Neuronal stem cell (in vitro differentiated cells): ENCODE measurements at regions not wholly inside any gene's neighbourhood (a gene's known extent, or its start where the extent isn't known, plus 50 kb on each side); places are given as distances from the start of the nearest gene placed in this dataset.

ENCODE experiments used
- DNase-seq: peaks from one replicate; pipeline ENCODE4 v3.0.0-alpha.2; 2013; ENCODE audit warnings: low spot score
- H2AFZ ChIP-seq: one replicate; pipeline ENCODE4 v1.6.1; 2013; ENCODE audit warnings: mild to moderate bottlenecking, low read length, inconsistent platforms
- H2AK5ac ChIP-seq: 2 replicates; pipeline ENCODE4 v1.6.1; 2013; ENCODE audit warnings: low read depth, mild to moderate bottlenecking, inconsistent platforms, low read length, moderate library complexity, mixed read lengths
- H2BK120ac ChIP-seq: 2 replicates; pipeline ENCODE4 v1.6.1; 2013; ENCODE audit warnings: low read depth, mild to moderate bottlenecking, inconsistent platforms, low read length, moderate library complexity, mixed read lengths
- H2BK12ac ChIP-seq: one replicate; pipeline ENCODE4 v1.6.1; 2013; ENCODE audit warnings: low read length, inconsistent platforms
- H2BK15ac ChIP-seq: 2 replicates; pipeline ENCODE4 v1.6.1; 2013; ENCODE audit warnings: mild to moderate bottlenecking, low read length, inconsistent platforms, mixed read lengths
- H2BK5ac ChIP-seq: one replicate; pipeline ENCODE4 v1.6.1; 2013; ENCODE audit warnings: inconsistent platforms, mild to moderate bottlenecking, low read length, moderate library complexity
- H3K14ac ChIP-seq: one replicate; pipeline ENCODE4 v1.6.1; 2013; ENCODE audit warnings: low read length, inconsistent platforms
- H3K18ac ChIP-seq: 2 replicates; pipeline ENCODE4 v1.6.1; 2013; ENCODE audit warnings: low read length, inconsistent platforms
- H3K23ac ChIP-seq: 2 replicates; pipeline ENCODE4 v1.6.1; 2013; ENCODE audit warnings: low read depth, mild to moderate bottlenecking, mixed read lengths, low read length, inconsistent platforms; ENCODE audit not compliant: poor library complexity
- H3K27ac ChIP-seq: replicated peaks from 3 replicates; pipeline ENCODE4 v1.5.1; 2013; ENCODE audit warnings: low read length, inconsistent platforms
- H3K27me3 ChIP-seq, 3 experiments: 2 replicates each; pipeline ENCODE4 v1.6.1; 2013; ENCODE audit warnings: low read length in 3 of 3, mild to moderate bottlenecking in 2 of 3, inconsistent platforms in 1 of 3, low read depth in 1 of 3, mixed read lengths in 1 of 3, moderate library complexity in 1 of 3; ENCODE audit not compliant: control insufficient read depth in 3 of 3, insufficient read depth in 3 of 3
- H3K36me3 ChIP-seq, 2 donors: replicated peaks in 1 of 2; 2 replicates each; pipeline ENCODE4 v1.6.1; 2013; ENCODE audit warnings: low read length in 2 of 2; ENCODE audit not compliant: control insufficient read depth in 2 of 2, insufficient read depth in 2 of 2
- H3K4ac ChIP-seq: 2 replicates; pipeline ENCODE4 v1.6.1; 2013; ENCODE audit warnings: inconsistent platforms, mild to moderate bottlenecking, low read length, moderate library complexity
- H3K4me1 ChIP-seq, 2 donors: 1 replicate in 1 of 2; 2 replicates in 1 of 2; pipeline ENCODE4 v1.6.1; 2013; ENCODE audit warnings: low read length in 2 of 2, low read depth in 1 of 2; ENCODE audit not compliant: control insufficient read depth in 2 of 2, insufficient read depth in 1 of 2
- H3K4me2 ChIP-seq: one replicate; pipeline ENCODE4 v1.6.1; 2013; ENCODE audit warnings: mild to moderate bottlenecking, low read length, inconsistent platforms; ENCODE audit not compliant: insufficient read depth, poor library complexity, severe bottlenecking
- H3K4me3 ChIP-seq, 2 donors: 2 replicates each; pipeline ENCODE4 v1.5.1; 2013; ENCODE audit warnings: low read length in 2 of 2, mild to moderate bottlenecking in 2 of 2, inconsistent platforms in 1 of 2, moderate library complexity in 1 of 2
- H3K79me1 ChIP-seq: one replicate; pipeline ENCODE4 v1.6.1; 2013; ENCODE audit warnings: low read depth, mild to moderate bottlenecking, inconsistent platforms, low read length, moderate library complexity
- H3K9ac ChIP-seq: one replicate; pipeline ENCODE4 v1.6.1; 2013; ENCODE audit warnings: mild to moderate bottlenecking, low read depth, low read length, inconsistent platforms; ENCODE audit not compliant: poor library complexity
- H3K9me3 ChIP-seq, 2 donors: replicated peaks in 1 of 2; 2 replicates each; pipeline versions ENCODE3 to v1.6.1; 2013; ENCODE audit warnings: low read length in 2 of 2, mild to moderate bottlenecking in 2 of 2, inconsistent platforms in 1 of 2, low read depth in 1 of 2, mixed read lengths in 1 of 2, moderate library complexity in 1 of 2; ENCODE audit not compliant: control insufficient read depth in 2 of 2, insufficient read depth in 1 of 2
- H4K8ac ChIP-seq: one replicate; pipeline ENCODE4 v1.6.1; 2013; ENCODE audit warnings: low read depth, mild to moderate bottlenecking, inconsistent platforms, low read length, moderate library complexity
- H4K91ac ChIP-seq: one replicate; pipeline ENCODE4 v1.6.1; 2013; ENCODE audit warnings: low read length, low read depth, mild to moderate bottlenecking, inconsistent platforms; ENCODE audit not compliant: poor library complexity
- WGBS, 2 donors: extraction: QIAGEN DNeasy Blood & Tissue Kit; methylation state at CpG; one replicate each; pipeline ENCODE4 v1.1.7; 2013; ENCODE audit warnings: missing lambda C conversion rate in 2 of 2, mixed read lengths in 1 of 2; ENCODE audit not compliant: insufficient read length in 2 of 2, insufficient replicate concordance in 1 of 2; ENCODE audit errors: extremely low coverage in 2 of 2; 5-methylcytosine and 5-hydroxymethylcytosine counted together

DNA sequence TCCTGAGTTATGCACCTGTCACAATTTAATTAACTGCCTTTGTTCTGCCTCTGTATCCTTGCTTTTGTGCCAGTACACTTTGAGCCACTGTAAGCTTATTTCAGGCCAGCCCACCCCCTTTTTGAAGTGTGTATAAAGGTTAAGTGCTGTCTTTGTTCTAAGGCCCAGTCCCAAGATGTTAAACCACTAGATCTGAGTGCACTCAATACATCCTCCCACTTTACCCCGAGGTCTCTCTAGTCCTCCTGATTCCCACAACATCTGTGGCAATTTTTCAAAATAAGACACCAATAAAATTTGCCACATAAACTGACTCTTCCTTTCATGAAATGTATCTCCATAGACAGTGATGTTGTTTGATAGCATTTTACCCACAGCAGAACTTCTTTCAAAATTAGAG is 124.1 kb upstream of the SPIN4 start:
- Histone ChIP-seq H2BK12ac (no peak overlapping the region), H3K36me3 (no peaks in the 10 kb centered on the region), H3K9ac (no peak overlapping the region), H2AFZ (no peak overlapping the region), H3K23ac (no peak overlapping the region), H4K91ac (no peak overlapping the region), H2AK5ac (no peak overlapping the region), H3K4me2 (no peak overlapping the region), H2BK15ac (no peak overlapping the region), H4K8ac (no peak overlapping the region), H2BK120ac (no peak overlapping the region), H3K4me3 (no peak overlapping the region), H3K27me3 (no peaks in the 10 kb centered on the region), H3K14ac (no peak overlapping the region), H3K4ac (no peak overlapping the region), H3K27ac (no peak overlapping the region), H3K9me3 (peaks cover 2 to 23% of the 10 kb centered on the region in 2 donors), H3K4me1 (no peaks in the 10 kb centered on the region), H3K79me1 (no peaks in the 10 kb centered on the region), H2BK5ac (no peak overlapping the region), H3K18ac (no peak overlapping the region)
- DNase-seq: no peak
- no CpG with 5 or more reads among the region's 1 CpG for WGBS, 2 donors

DNA sequence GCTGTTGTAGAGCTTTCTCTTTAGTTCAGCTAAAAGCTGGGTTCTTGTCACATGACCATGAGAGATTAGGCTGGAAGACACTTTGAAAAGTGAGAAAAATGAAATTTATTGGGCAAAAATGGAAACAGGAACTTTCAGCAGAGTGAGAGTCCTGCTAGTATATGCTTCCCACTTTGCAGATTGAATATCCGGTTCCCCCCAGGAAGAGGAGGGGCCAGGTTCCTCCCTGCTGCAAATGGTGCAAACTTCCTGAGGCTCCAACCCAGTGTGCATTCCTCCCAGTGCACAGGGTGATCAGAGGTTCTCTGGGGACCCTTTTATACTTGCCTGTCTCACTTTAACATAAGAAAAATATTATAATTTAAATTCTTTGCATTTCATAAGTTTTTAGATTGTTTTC is 119.9 kb upstream of the SPIN4 start:
- Histone ChIP-seq H2BK120ac (no peak overlapping the region), H3K36me3 (no peaks in the 10 kb centered on the region), H2AFZ (no peak overlapping the region), H3K27ac (no peak overlapping the region), H3K9ac (no peak overlapping the region), H2BK15ac (no peak overlapping the region), H2BK5ac (no peak overlapping the region), H3K4me2 (no peak overlapping the region), H3K18ac (no peak overlapping the region), H4K8ac (no peak overlapping the region), H2BK12ac (no peak overlapping the region), H4K91ac (no peak overlapping the region), H3K14ac (no peak overlapping the region), H2AK5ac (no peak overlapping the region), H3K27me3 (no peaks in the 10 kb centered on the region), H3K4me1 (no peaks in the 10 kb centered on the region), H3K23ac (no peak overlapping the region), H3K4me3 (no peak overlapping the region), H3K79me1 (no peaks in the 10 kb centered on the region), H3K4ac (no peak overlapping the region), H3K9me3 (peaks cover 2 to 22% of the 10 kb centered on the region in 2 donors)
- DNase-seq: no peak
- no CpG with 5 or more reads among the region's 1 CpG for WGBS, 2 donors

DNA sequence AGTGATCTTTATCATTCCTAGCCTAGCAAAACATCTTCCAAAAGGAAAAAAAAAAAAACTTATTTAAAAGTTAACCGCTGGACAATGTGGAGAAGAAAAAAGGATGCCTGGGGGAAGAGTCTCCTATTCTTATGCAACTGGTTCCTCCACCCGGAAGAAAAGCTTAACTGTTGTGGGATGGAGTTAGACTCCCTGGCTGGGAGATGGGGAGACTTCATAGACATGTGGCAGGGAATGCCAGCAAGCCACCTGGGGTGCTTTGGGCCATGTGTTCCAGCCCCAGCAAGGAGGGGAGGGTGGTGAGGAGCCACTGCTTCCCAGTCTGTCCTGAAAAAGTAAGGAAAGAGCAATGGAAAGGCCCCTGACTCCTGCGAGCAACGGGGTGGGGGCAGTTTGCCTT is 119.4 kb upstream of the SPIN4 start:
- Histone ChIP-seq H3K18ac (no peak overlapping the region), H2BK12ac (no peak overlapping the region), H3K9ac (no peak overlapping the region), H2BK120ac (no peak overlapping the region), H3K4me2 (no peak overlapping the region), H3K14ac (no peak overlapping the region), H3K4me3 (no peak overlapping the region), H3K36me3 (no peaks in the 10 kb centered on the region), H3K23ac (no peak overlapping the region), H3K27me3 (no peaks in the 10 kb centered on the region), H4K8ac (no peak overlapping the region), H2BK15ac (no peak overlapping the region), H3K4me1 (no peaks in the 10 kb centered on the region), H3K79me1 (no peaks in the 10 kb centered on the region), H3K9me3 (peaks cover 2 to 18% of the 10 kb centered on the region in 2 donors), H4K91ac (no peak overlapping the region), H2BK5ac (no peak overlapping the region), H3K27ac (no peak overlapping the region), H3K4ac (no peak overlapping the region), H2AFZ (no peak overlapping the region), H2AK5ac (no peak overlapping the region)
- no peak for DNase-seq
- WGBS, 2 donors: no CpG with 5 or more reads among the region's 4 CpGs

DNA sequence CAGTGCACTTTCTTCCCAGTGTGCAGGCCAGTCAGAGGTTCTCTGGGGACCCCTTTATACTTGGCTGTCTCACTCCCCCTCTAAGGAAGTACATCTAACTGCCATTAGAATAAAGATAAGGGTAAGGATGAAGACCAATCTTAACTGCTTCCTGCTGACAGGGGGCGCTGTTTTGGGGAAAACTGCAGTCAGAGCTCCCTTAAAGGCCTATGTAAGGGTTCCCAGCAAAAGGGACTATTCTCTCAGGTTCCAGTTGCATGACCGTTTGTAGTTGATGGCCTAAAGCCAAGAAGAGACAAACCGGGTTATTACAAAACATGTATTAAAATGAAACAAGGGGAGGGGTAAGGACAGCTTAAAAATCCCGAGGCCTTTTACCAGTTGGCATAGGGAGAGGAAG is 115.6 kb upstream of the SPIN4 start:
- no peak overlapping the region for H3K4me3 ChIP-seq
- H3K9me3 ChIP-seq: peaks cover 2 to 4% of the 10 kb centered on the region in 2 donors
- H3K9ac ChIP-seq: no peak overlapping the region
- H3K23ac ChIP-seq: no peak overlapping the region
- no peaks in the 10 kb centered on the region for H3K4me1 ChIP-seq
- H3K27ac ChIP-seq: no peak overlapping the region
- no peak overlapping the region for H4K8ac ChIP-seq
- no peak overlapping the region for H4K91ac ChIP-seq
- no peak overlapping the region for H3K4ac ChIP-seq
- no peak for DNase-seq
- H3K18ac ChIP-seq: no peak overlapping the region
- H3K14ac ChIP-seq: no peak overlapping the region
- no peak overlapping the region for H2BK15ac ChIP-seq
- H2BK120ac ChIP-seq: no peak overlapping the region
- H3K36me3 ChIP-seq: no peaks in the 10 kb centered on the region
- no peaks in the 10 kb centered on the region for H3K79me1 ChIP-seq
- no peaks in the 10 kb centered on the region for H3K27me3 ChIP-seq
- no peak overlapping the region for H3K4me2 ChIP-seq
- no peak overlapping the region for H2AK5ac ChIP-seq
- H2BK5ac ChIP-seq: no peak overlapping the region
- no peak overlapping the region for H2BK12ac ChIP-seq
- H2AFZ ChIP-seq: no peak overlapping the region
- WGBS, 2 donors: no CpG with 5 or more reads among the region's 4 CpGs
